Right lobe of liver (tissue), 4 donors: ENCODE measurements at regions not wholly inside any gene's neighbourhood (a gene's known extent, or its start where the extent isn't known, plus 50 kb on each side); places are given as distances from the start of the nearest gene placed in this dataset.

Source experiments
- CTCF ChIP-seq, 4 donors: fragments of 200-600 bp in 3 of 4; fragments of 450-650 bp in 1 of 4; IDR thresholded peaks; one replicate each; pipeline versions ENCODE4 v1.5.1 to v1.8.0; 2016 to 2022; ENCODE audit warnings: antibody characterized with exemption in 4 of 4, mild to moderate bottlenecking in 2 of 4
- POLR2A ChIP-seq: fragments of 450-650 bp; IDR thresholded peaks from one replicate; pipeline ENCODE4 v1.6.1; 2017; ENCODE audit warnings: antibody characterized with exemption, mild to moderate bottlenecking
- donor health status: DM: no; HTN: no; CAD: no.
- donor health status: DM: no; HTN: no; CAD: no.
- donor health status: DM: no; HTN: yes; CAD: no.

GRCh38 chr2:145124085-145124484 lies 604.2 kb upstream of the ZEB2 start:
- TF ChIP-seq CTCF (IDR thresholded peaks at IDR 0.05) (no peak), POLR2A (no peak)
